HUDEP-2 (cell line): ENCODE measurements at regions not wholly inside any gene's neighbourhood (a gene's known extent, or its start where the extent isn't known, plus 50 kb on each side); places are given as distances from the start of the nearest gene placed in this dataset.

Experiments used
- DNase-seq, 76 experiments: peaks; one replicate each; lab custom pipeline; 2025; ENCODE audit not compliant: unreplicated experiment in 76 of 76; lab: John Stamatoyannopoulos, UW

DNA sequence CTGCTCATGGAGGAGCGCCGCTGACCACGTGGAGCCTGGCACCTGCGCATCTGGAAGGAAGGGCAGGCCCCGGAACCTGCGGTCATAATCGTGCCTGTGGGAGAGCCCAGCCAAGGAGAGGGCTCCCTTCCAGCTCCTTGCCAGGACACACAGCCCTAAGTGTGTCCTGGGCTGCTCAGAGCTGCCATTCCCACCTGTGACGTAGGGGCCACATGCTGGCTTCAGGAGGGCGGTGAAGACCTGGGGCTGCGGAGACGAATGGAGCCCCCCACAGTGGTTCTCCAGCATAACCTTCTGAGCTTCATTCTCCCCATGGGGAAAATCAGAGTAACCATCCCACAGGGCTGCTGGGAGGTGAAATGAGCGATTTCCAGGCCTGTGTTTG is 127.6 kb upstream of the CHST15 start:
- DNase-seq = no peak

DNA sequence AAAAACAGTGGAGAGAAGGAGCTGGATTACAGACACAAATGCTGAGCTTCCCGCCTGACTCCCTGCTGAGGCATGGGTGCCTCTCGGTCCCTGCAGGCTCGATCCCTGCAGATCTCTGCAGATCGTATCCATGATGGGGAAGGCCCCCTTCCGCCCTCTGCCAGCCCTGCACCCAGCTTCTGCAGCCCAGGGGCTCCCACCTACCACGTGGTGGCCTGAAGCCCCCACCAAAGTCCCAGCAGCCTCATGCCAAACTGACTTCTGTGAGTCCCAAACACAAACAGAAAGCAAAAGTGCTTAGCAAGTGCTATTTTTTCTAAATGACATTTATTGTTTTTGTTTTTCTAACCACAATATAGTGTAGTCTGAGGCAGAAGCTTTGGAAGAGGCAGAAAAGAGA is 127.1 kb upstream of the CHST15 start:
- no peak for DNase-seq

DNA sequence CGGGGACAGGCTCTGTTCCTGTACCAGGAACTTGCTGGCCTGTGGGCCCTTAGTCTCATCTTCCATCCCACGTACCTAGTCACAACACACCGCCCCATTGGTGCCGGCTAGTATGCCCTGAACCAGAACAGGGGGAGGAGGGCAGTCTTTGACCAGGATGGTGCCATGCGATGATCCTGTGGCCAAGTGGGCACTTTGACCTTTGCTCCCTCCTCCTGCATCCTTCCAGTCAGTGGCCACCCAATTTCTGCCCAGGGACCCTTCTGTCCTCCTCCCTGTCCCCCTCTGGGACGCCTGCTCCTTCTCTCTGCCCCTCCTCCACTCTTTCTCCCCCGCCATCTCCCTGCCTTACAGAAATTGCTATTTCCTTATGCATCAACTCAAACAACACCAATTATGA is 126.3 kb upstream of the CHST15 start:
- no peak for DNase-seq

DNA sequence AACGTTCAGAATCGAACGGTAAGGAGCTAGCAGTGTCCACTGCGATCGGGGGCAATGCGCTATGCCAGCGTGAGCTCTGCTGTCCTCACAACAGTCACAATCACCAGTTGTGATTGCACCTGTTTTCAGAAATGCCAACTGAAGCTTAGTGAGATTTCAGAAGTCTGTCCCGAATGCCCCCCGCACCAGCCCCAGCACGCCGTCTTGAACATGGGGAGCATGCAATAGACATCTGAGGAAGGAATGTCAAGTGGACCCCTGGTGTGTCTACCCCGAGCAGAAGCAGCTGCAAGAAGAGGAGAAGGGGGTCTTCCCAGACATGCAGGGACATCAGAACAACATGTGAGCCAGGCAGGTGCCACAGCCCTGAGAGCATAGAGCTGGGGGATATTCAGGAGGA is 125.7 kb upstream of the CHST15 start:
- DNase-seq = no peak

DNA sequence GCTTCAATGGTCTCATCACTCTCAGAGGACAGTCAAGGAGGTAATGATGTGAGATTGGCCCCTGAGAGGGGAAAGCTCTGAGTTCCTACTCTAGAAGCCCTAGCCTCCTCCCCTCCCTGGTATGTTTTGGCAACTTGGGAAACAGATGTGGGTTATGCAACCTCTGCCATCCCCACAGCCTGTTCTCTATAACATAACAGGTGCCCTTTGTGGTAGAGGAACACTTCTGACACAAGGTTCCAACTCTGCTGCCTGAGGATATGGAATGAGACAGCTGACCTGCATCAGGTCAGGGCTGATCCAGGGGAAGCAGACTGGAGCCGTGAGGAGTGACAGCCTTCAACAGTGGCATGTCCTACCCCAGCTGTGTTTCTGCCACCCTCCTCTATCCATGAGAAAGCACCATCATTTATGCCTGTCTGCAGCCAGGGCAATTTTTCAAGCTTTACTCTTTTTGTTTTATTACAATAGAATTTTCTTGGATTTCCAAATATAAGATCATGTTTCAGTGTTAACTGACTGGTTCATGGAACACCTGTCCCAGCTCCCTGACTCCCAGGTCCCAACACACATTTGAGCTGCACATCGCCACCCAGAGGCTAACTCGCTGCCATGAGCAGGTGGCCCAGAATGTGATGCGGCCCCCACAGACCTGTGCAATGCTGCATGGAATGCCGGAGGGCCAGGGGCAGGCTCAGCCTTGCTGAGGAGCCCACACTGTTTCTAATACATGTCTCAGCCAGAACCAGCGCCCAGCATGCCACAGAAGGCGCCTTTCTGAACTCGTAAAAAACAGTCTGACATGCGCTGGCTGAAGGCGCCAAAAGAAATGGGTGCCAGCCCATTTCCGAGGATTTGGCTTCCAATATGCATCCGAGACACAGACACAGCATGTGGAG is 124.8 kb upstream of the CHST15 start:
- no peak for DNase-seq

DNA sequence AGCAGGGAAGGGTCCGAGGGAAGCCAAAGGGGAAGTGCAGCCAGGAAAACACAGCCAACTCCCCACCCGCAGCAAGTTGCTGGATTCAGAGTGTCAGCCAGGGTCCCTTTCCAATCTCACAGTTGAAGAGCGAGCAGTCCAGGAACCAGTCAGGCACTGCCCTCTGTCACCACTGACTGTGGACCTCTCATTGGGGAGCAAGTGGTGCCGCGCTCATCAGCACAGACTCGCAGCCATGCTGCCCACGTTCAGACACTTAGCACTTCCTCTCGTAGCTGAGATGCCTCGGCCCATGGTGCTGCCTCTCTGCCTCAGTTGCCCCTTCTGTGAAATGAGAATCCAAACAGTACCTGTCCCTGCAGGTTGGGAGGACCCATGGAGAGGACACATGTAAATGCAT is 123.6 kb upstream of the CHST15 start:
- no peak for DNase-seq

DNA sequence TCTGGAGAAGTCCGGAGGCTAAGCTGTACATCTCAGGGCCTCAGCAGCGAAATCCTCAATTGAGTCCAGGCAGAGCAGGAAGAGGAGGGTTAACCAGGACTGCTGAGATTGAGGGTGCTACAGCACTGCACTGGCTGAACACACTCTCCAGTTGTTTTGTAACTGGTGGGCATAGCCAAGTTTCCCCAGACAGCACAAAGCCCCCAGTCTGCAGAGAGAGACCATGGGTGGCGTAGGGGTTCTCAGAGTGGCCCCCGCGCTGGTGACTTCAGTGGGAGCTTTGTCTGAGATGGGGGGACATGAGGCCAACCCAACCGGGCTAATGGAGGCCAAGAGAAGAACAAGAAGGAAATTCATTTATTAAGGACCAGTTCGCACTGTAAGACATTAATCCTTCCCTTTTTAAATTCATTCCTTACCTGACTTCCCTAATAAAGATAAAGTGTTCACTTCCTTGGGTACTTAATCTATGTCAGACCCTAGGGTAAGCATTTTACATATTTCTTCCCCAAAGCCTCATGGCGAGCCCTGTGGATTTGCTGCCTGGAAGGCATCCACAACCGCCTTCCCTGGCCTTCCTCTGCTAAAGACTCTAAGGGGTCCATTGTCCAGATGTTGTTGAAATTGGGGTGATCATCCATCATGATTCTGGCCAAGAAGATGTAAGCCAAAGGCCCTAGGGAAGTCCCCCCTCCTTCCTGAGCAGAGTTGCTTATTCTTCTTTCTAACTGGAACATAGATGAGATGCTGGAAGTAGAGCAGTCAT is 121.4 kb upstream of the CHST15 start:
- no peak for DNase-seq

DNA sequence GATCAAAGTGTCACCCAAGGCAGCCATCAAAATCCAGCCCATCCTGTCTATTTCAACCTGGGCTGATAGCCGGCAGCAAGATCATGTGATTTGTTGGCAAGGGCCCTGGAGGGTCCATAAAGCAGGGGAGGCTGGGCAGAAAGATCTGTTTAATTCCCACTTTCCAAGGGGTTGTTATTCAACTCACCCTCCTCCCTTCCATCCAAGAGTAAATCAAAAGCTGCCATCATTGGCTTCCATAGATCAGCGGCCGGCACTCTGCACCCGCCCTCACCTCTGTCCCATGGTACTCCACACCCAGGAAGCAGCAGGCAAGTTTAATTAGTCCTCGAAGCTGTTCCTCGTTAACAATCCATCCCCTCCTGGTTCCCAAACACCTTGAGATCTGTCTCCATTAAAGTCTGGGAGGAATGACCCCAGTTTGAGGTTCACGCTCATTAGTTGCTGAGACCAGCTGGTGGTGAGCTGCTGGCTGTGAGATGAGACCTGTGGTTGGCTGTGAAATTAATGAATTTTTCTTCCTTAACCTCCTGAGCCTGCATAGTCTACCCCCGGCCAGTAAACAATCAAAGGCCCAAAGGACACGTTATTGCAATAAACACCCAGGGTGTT is 120.6 kb upstream of the CHST15 start:
- no peak for DNase-seq

DNA sequence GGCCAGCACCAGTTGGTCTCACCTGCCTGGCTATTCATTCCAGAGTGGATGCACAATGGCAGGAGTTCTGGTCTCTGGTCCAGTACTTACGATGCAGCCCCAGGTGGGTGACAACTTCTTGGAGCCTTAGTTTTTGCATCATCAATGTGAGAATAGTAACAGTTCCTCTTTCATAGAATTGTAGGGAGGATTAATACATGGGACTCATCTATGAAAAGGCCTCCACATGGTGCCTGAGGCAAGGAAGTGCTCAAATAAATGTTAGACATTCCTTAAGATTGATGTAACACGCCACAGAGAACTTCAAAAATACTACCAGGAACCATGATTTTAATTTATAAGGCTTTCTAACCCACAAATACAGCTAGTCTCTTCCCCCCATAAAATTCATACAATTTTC is 120.1 kb upstream of the CHST15 start:
- no peak for DNase-seq

DNA sequence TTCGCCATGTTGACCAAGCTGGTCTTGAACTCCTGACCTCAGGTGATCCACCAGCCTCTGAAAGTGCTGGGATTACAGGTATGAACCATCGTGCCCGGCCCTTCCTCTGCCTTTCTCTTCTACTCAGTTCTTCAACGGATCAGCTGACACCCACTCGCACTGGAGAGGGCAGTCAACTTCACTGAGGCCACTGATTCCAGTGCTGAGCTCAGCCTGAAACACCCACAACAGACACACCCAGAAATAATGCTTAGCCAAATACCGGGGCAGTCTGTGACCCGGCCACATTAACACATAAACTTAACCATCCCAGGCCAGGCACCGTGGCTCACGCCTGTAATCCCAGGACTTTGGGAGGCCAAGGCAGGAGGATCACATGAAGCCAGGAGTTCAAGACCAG is 119.3 kb upstream of the CHST15 start:
- DNase-seq = no peak

DNA sequence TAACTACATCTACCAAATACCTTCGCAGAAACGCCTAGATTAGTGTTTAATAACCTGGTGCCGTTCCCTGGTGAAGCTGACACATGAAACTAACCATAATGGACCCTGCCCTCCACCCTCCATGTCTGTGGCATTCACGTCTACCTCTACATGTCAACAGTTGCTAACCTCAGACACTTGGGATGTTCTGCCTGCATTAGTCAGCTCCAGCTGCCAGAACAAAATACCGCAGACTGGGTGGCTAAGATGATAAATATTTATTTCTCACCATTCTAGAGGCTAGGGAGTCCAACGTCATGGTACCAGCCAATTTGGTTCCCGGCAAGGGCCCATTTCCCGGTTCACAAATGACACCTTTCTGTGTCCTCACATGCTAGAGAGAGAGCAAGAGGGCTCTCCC is 118.5 kb upstream of the CHST15 start:
- DNase-seq = no peak

DNA sequence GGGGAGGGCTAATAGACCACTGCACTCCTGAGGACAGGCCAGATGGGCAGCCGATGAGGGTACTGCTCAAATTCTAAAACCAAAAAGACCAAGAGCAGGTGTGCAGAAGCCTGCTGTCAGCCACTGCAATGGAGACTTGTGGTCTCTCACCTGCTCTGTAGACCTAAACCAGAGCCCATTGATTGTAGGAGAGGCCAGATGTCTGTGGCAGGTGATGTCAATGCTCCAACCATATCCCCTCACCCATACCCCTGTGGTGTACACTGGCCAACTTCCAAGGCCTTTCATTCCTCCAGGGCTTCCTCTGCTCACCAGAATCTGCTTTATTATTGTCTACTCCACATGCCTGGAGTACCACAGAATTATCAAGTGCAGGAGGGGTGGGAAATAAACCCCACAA is 116.9 kb upstream of the CHST15 start:
- DNase-seq = no peak

DNA sequence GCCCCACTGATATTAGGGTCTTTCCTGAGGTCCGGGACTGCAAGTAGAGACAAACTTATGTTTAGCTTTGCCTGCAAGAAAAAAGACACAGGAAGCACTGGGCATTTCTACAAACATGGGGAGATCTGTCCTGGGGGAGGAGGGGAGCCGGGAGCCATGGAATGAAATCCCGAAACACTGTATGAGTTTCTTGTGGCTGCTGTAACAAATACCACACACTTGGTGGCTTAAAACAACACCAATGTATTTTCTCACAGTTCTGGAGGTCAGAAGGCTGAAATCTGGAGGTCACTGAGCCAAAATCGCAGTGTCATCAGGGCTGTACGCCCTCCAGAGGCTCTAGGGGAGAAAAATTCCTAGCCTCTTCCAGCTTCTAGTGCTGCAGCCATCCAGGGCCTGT is 114.0 kb upstream of the CHST15 start:
- no peak for DNase-seq

DNA sequence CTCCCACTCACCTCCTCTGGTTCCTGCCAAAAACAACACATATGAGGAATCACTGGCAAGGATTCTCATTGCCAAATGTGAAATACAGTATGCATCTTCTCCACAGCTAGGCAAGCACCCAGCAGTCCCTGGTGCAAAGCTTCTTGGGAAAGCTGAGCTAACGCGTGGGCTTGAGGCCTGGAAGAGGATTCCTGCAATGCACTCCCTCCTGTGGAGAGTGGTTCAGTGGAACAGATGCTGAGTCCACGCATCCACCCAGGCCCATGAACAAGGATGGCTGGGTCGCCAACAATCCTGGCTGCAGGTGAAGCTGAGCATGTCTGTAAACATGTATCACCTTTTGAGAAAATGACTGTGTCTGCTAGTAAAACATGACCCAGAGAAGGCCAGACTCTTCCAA is 113.2 kb upstream of the CHST15 start:
- DNase-seq = no peak

DNA sequence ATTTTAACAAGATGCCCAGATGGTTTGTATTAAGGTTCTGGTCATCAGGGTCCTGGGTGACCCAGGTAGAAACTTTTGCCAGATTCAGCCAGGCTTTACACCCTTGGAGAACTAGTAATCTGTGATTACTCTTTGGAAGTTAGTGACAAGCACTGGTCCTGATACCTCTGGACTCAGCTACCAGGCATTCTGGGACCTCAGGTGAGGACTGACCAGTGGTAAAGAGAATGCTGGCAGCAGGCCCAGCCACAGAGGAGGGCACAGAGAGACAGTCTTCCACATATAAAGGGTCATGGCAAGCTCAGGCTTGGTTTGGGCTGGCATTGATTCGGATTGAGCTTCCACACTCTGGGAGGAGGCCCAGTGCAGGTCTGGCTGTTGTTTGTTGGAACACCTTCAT is 112.0 kb upstream of the CHST15 start:
- no peak for DNase-seq

DNA sequence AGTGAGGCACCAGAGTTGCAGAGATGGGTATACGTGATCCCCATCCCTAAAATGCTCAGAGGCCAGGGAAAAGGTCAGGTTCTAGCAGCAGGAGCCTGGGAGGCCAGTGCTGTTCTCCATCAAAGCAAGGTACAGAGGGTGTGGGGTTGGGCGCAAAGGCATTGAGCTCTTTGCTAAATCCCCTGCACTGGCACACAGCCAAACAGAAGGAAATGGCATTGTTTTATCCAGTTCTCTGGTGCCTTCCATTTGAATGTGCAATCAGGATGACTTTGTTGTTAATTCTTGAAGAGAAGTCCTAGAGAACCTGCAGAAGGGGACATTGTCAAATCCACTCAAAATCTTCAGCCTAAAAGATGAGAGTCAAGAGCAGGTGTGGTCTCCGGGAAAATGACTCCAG is 111.3 kb upstream of the CHST15 start:
- no peak for DNase-seq

DNA sequence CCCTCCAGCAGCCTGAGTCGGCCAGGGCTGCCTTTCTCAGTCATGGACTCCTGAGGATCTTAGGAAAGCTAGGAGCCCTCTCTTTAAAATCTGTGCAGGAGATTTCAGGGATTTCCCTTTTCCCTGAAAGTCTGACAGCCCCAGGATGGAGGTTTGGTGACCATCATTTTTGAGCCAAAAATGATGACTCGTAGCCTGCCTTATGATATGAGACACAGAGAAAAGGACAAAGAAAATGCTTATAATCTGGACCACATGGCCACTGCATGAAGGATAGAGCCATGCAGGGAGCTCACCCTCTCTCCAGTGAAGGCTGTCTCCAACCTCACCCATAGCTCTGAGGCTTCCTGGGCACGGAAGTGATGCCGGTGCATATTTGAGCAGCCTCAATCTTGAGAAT is 106.6 kb upstream of the CHST15 start:
- no peak for DNase-seq

DNA sequence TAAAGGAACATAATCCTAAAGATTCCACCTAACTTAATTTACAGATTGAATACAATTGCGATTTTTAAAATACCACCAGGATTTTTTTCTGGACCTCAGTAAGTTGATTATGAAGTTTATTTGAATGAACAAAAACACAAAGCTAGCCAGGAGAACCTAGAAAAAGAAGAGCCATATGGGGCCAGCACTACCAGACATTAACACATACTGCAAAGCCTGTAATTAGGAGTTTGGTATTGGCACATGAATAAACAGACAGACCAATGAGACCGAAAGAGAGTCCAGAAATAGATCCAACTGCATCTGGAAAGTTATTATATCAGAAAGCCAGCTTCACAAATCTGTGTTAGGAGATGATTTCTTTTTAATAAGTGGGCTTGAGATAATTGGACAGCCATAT is 105.5 kb upstream of the CHST15 start:
- DNase-seq = no peak

DNA sequence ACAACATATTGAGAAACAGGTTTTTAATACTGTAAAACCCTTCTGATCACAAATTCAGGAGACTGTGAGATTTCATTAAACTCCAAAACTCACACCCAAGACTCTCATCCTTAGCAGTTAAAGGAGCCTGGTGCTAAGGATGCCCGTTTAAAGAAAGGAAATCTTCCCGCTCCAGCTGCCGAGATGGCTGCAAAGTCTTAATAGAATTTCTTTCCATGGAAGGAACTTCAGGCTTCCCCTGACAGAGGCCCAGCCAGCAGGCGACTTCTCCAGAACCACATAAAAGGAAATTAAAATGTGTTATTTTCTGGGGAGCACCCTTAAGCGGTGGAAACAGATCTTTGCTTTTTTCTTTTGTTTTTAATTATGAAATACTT is 104.7 kb upstream of the CHST15 start:
- DNase-seq = no peak

DNA sequence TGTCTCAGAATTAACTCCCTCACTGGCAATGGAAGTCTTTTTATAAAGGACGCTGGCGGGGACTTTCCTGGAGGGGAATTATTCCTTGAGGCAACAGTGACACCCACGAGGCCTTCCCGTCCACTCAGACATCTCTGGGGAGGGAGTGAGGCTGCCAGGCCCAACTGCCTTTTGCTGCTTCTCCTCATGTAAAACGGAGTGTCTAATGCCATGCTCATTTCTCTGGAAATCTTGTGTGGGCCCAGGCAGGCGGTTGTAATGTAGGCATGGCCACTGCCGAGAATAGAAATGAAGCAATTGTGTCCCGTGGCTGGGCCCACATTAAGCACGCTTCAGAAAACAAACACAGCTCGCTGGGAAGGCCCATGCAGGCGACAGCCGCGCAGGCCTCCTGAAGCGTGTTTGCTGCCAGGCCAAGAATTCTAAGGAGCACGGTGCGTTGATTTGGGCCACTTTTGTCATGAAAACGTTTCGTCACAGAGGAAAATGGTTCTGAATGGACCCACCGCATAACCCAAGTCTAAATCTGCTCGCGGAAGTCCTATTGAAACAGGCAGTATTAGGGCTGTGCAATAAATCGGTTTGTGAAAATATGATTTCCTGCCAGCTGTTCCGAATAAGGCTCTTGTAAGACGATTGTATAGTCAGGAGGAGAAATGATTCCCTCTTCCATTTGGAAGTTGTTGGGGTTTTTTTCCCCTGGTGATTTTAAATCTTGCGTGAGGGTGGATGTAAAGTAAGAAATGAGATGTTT is 104.2 kb upstream of the CHST15 start:
- DNase-seq = no peak

DNA sequence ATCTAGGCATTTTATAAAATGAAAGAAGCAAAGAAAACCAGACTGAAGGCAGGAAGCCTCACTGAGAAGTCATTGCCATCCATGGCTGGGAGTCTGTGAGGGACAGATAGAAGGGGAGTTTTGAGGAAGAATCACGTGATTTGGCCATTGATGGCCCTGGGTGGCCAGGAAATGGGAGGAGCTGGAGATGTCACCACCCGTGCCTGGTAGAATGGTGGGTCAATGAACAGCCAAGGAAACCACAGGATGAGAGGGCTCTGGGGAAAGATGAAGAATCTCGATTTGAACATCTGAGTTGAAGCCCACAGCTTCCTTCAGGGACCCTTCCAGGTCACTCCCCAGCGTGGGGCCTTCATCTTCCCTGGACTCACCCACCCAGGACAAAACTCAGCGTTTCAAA is 103.3 kb upstream of the CHST15 start:
- no peak for DNase-seq
